ENCODE measurements at regions not wholly inside any gene's neighbourhood (a gene's known extent, or its start where the extent isn't known, plus 50 kb on each side); places are given as distances from the start of the nearest gene placed in this dataset.

- Histone ChIP-seq H3K4me1 (ENCODE audit: control insufficient read depth, insufficient read depth, low read length) (no peaks in the 10 kb centered on the region), H3K9ac (ENCODE audit: extremely low read depth, low read length, poor library complexity, severe bottlenecking) (no peak overlapping the region), H3K9me3 (ENCODE audit: control insufficient read depth, low read length) (no peaks in the 10 kb centered on the region), H3K27me3 (ENCODE audit: control insufficient read depth, insufficient read depth, low read length, poor library complexity, severe bottlenecking) (no peaks in the 10 kb centered on the region), H3K36me3 (ENCODE audit: control insufficient read depth, insufficient read depth, low read length) (no peaks in the 10 kb centered on the region), H3K4me3 (ENCODE audit: low read length) (no peak overlapping the region), H3K27ac (ENCODE audit: low read depth, low read length) (no peak overlapping the region)
- Mint-ChIP-seq H3K36me3 (ENCODE audit: low read depth) (no peaks in the 10 kb centered on the region), H3K9me3 (no peaks in the 10 kb centered on the region), H3K4me3 (no peak overlapping the region), H3K27me3 (ENCODE audit: insufficient read depth) (no peaks in the 10 kb centered on the region), H3K4me1 (no peaks in the 10 kb centered on the region), H3K27ac (no peak overlapping the region)
- WGBS, 2 experiments (ENCODE audit: insufficient coverage in 1 of 2, insufficient read length in 1 of 2) = 72 to 100% methylated on average over 2 to 5 of the region's 5 CpGs
- DNase-seq = no peak
- TF ChIP-seq, protein P1, sequence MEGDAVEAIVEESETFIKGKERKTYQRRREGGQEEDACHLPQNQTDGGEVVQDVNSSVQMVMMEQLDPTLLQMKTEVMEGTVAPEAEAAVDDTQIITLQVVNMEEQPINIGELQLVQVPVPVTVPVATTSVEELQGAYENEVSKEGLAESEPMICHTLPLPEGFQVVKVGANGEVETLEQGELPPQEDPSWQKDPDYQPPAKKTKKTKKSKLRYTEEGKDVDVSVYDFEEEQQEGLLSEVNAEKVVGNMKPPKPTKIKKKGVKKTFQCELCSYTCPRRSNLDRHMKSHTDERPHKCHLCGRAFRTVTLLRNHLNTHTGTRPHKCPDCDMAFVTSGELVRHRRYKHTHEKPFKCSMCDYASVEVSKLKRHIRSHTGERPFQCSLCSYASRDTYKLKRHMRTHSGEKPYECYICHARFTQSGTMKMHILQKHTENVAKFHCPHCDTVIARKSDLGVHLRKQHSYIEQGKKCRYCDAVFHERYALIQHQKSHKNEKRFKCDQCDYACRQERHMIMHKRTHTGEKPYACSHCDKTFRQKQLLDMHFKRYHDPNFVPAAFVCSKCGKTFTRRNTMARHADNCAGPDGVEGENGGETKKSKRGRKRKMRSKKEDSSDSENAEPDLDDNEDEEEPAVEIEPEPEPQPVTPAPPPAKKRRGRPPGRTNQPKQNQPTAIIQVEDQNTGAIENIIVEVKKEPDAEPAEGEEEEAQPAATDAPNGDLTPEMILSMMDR (conservative IDR thresholded peaks at IDR 0.05) = no peak
These were observed 174.4 kb upstream of the FGGY start for GRCh38 chr1:59122527-59122926.

GRCh38 chr1:59123081-59123681 is 173.7 kb upstream of the FGGY start:
- no peak overlapping the region for H3K4me3 ChIP-seq (ENCODE audit: low read length)
- TF ChIP-seq, protein P1 (conservative IDR thresholded peaks at IDR 0.05) = no peak
- no peaks in the 10 kb centered on the region for H3K27me3 ChIP-seq (ENCODE audit: control insufficient read depth, insufficient read depth, low read length, poor library complexity, severe bottlenecking)
- no peak overlapping the region for H3K27ac ChIP-seq (ENCODE audit: low read depth, low read length)
- WGBS, 2 experiments (ENCODE audit: insufficient coverage in 1 of 2, insufficient read length in 1 of 2) = 90 to 100% methylated on average over 1 to 2 of the region's 2 CpGs
- DNase-seq = no peak
- no peaks in the 10 kb centered on the region for H3K36me3 ChIP-seq (ENCODE audit: control insufficient read depth, insufficient read depth, low read length)
- no peak overlapping the region for H3K9ac ChIP-seq (ENCODE audit: extremely low read depth, low read length, poor library complexity, severe bottlenecking)
- no peaks in the 10 kb centered on the region for H3K9me3 Mint-ChIP-seq
- no peaks in the 10 kb centered on the region for H3K4me1 ChIP-seq (ENCODE audit: control insufficient read depth, insufficient read depth, low read length)
- H3K36me3 Mint-ChIP-seq (ENCODE audit: low read depth) = no peaks in the 10 kb centered on the region
- H3K9me3 ChIP-seq (ENCODE audit: control insufficient read depth, low read length) = no peaks in the 10 kb centered on the region
- H3K27me3 Mint-ChIP-seq (ENCODE audit: insufficient read depth) = no peaks in the 10 kb centered on the region
- no peak overlapping the region for H3K4me3 Mint-ChIP-seq
- H3K4me1 Mint-ChIP-seq = no peaks in the 10 kb centered on the region
- no peak overlapping the region for H3K27ac Mint-ChIP-seq

- WGBS, 2 experiments (ENCODE audit: insufficient coverage in 1 of 2, insufficient read length in 1 of 2) = 94% methylated on average over 2 of the region's 2 CpGs; no CpG with 5 or more reads in 1 of the 2 experiments
These were observed 172.7 kb upstream of the FGGY start for GRCh38 chr1:59124166-59124565.

More at GRCh38 chr1:59124166-59124565, 172.7 kb upstream of the FGGY start:
- no peaks in the 10 kb centered on the region for H3K27me3 Mint-ChIP-seq (ENCODE audit: insufficient read depth)
- no peak for DNase-seq
- Histone ChIP-seq H3K27ac (ENCODE audit: low read depth, low read length) (no peak overlapping the region), H3K36me3 (ENCODE audit: control insufficient read depth, insufficient read depth, low read length) (no peaks in the 10 kb centered on the region), H3K9ac (ENCODE audit: extremely low read depth, low read length, poor library complexity, severe bottlenecking) (no peak overlapping the region), H3K4me3 (ENCODE audit: low read length) (no peak overlapping the region), H3K4me1 (ENCODE audit: control insufficient read depth, insufficient read depth, low read length) (no peaks in the 10 kb centered on the region), H3K9me3 (ENCODE audit: control insufficient read depth, low read length) (no peaks in the 10 kb centered on the region), H3K27me3 (ENCODE audit: control insufficient read depth, insufficient read depth, low read length, poor library complexity, severe bottlenecking) (no peaks in the 10 kb centered on the region)
- no peaks in the 10 kb centered on the region for H3K4me1 Mint-ChIP-seq
- no peak overlapping the region for H3K4me3 Mint-ChIP-seq
- TF ChIP-seq, protein P1 (conservative IDR thresholded peaks at IDR 0.05) = no peak
- no peaks in the 10 kb centered on the region for H3K36me3 Mint-ChIP-seq (ENCODE audit: low read depth)
- no peak overlapping the region for H3K27ac Mint-ChIP-seq
- H3K9me3 Mint-ChIP-seq = no peaks in the 10 kb centered on the region

Data from endodermal cell (in vitro differentiated cells).